Stimulated activated CD8-positive, alpha-beta memory T cell treated with anti-CD3 and anti-CD28 coated beads, Interleukin-2, amount 100 ng/mL, for 48 hours (primary cell): ENCODE measurements at regions not wholly inside any gene's neighbourhood (a gene's known extent, or its start where the extent isn't known, plus 50 kb on each side); places are given as distances from the start of the nearest gene placed in this dataset.
"Not testable (repeated sequence)": the region's sequence is repeated elsewhere in the genome, so short reads cannot be mapped to it uniquely, and the experiment has no call there.

Experiments
- DNase-seq, 2 donors: peaks; one replicate each; pipeline ENCODE4 v3.0.0-alpha.2; 2020; ENCODE audit warnings: low read depth in 2 of 2

DNA sequence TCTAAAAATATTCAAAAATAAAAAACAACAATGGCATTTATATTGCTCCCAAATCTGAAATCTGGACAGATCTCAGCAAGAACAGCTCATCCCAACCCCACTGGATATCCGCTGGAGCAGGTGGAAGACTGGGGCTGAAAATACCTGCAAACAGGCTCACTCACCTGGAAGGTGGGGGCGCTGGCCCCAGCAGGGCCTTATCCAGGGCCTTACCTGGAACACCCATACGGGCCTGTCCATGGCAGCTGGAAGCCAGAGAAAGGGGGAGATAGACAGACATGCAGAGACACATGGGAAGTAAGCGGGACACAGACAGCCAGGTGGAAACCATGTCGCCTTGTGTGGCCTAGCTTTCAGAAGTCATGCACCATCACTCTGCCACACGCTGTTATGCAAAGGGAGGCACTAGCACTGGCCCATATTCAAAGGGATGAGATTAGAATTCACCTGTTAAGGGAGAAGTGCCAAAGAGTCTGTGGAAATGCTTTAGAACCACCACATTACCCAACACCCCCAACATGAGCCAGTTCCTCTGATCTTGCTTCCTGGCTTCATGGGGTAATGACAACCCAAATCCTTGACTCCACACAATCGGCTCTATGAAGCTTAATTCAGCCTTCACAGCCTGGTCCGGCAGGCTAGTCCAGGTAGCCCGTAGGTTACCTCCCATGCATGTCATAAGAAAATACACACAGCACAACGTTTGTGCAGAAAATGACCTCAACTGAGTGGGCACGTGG is 99.0 kb upstream of the CDYL start:
- DNase-seq: no peak

DNA sequence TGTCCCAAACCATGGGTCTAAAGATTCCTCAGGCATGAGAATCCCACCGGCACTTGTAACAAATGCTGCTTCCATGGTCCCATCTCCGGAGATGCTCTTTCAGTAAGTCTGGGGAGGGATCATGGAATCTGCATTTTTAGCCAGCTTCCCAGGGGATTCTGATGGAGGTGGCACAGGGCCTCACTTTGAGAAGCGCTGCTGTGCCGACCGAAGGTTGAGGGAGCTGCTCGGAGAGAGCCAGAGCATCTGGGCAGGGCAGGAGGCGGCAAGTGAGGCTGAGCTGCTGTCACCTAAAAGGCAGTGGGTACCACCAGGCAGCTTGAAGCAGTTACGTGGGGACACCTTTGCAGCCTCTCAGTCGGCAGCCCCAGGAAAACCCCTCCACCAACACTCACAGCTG is 100.2 kb upstream of the CDYL start:
- no peak for DNase-seq

DNA sequence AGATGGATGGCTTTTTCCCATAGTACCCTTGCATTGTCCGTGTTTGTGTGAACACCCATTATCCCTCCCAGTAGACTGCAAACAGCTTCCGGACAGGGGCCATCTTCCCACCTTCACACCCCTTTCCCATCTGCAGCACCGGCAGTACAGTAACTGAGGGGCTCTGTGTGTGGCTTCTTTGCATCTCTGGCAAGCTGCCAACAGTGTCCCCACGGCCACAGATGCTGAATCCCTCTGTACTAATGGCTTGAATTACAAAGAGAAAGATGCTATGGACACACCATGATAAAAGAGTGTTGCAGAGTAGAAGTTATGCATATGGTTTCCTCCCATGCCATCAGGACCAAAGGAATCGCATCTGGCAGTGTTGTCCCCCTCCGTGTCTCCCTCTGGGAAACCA is 101.1 kb upstream of the CDYL start:
- DNase-seq: no peak

DNA sequence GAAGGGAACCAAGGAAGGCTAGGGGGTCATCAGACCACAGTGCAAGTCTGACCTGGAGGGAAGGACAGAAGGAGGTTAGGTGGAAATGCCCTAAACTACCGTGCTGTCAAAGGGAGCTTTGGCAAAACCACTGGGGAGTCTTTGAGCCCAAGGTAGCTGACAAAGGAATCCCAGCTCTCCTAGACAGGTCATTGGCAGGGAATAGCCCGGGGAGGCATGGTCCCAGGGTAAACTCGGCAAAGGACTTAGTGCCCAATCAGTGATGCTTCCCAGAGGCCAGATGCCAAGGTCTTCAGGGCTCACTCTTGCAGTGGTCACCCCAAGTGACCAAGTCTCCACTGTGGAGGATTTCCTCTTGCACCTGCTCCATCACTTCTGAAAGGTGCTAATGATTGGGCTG is 102.3 kb upstream of the CDYL start:
- no peak for DNase-seq

DNA sequence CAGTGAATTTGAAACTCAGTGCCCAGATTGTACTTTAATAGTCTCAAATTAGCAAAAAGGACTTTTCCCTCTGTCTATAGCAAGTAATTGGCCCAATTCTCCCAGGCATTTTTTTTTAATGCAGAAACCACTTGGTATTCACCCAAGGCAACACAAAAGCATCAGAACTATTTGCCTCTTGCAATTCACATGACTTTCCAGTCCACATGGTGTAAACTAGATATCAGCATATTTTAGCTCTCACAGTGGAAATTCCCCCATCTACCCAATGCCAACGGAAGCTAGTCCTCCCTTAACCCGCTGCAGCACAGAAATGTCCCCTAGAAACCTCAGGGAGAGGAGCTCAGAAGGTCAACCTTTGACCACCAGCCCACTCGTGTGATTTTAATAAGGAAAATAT is 103.4 kb upstream of the CDYL start:
- DNase-seq: no peak

DNA sequence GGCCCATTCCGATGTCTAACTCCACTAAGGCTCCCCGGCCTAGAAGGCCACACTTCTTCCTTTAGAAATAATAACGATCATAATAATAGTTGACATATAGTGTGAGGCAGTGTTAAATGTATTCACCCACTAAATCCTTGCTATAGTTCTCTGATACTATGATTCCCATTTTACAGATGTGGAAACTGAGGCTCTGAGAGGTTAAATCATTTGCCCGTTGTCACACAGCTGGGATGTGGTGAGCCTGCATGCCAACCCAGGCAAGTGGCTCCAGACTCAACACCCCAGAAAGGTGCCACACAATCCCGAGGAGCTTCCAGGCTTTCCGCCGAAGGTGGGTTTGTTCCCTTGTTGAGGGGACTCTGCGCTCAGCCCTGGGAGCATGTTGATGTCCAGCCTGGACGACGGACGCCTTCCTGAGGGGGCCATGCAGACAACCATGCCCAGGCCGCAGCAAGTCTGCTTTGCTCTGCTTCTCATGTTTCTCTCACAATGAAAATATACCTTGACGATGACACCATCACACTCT is 104.6 kb upstream of the CDYL start:
- DNase-seq: no peak

DNA sequence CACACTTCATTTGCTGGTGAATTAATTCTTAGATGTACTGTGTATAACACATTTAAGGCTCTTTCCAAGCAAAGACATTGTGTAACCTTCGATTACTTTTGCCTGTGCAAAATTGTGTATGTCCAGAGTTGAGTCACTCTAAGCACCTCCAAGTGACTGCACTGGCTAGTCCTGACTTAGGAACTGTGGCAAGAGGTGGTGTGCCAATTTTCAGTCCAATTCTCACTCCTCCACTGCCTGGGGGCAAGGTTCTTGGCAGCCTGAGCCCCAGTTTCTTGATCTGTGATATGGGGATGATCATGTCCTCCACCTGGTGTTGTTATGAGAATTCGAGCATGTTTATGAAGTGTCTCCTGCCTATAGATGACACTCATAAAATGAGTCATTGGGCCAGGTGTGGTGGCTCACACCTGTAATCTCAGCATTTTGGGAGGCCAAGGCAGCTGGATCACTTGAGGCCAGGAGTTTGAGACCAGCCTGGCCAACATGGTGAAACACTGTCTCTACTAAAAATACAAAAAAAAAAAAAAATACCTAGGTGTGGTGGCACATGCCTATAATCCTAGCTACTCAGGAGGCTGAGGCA is 105.3 kb upstream of the CDYL start:
- DNase-seq: no peak

DNA sequence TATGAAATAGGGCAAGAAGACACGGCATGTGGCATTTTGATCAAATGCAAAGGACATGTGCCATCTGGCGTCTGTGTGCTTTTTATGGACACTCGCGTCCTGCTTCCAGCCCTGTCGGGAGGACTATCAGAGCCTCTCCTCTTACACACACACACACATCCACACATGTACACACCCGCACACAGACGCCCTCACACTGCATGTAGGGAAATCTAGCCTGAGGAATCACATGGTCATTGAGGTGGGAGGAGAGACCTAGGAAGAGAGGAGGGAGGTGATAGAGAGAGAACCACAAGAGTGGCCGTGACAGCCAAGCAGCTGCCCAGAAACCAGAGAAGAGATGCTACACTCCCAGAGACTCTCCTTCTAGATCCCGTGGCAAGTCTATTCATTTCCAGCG is 105.9 kb upstream of the CDYL start:
- no peak for DNase-seq

DNA sequence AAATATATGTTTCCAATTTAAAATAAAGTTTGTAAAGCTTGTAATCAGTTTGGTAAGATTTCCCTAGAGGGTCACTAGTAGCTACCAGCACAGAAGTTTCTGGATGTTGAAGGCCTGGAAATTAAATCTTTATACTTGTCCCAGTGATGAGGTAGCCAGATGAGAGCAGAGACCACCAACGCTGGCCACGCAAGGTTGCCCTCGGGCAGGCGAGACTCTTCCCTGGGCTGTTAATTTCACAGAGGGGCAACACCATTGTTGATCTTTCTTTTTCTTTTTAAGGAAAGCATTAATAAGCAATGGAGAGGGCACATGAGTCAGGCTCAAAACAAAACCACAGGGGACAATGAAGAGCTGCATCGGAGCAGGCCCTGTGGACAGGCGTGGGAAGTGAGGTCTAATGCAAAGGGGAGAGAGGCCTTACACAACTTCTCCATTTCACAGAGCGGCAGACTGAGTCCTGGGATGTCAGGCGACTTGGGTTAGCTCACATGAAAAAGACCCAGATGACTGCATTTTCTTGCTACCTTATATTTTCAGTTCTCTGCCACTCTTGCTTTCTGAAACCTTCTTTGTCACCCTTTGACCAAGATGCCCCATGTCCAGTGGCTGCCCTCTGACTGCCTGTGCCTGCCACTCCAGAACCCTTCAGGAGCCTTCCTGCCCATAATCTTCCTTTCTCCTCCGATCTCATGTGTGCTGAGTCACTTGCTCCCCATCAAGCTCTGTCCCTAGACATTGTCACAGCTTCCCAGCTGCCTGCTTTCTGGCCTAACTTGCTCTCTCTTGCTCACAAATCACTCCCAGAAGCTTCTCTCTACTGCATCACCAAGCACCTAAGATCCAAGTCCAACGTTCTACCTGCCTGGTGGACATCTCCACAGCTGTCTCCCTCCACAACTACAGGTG is 107.7 kb upstream of the CDYL start:
- DNase-seq: no peak

DNA sequence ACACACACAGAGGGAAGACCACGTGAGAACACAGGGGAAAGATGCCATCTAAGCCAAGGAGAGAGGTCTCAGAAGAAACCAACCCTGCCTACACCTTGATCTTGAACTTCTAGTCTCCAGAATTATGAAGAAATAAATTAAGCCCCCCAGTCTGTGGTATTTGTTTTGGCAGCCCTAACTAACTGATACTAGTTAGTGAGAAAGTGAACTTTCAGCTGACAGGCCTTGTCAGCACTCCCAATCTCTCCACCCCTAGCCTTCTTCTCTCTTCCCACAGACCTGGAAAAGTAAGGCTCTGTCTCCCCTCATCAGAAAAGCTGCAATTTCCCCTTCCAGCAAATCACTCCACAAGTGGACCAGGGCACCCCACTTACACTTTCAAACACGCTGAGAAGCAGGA is 108.6 kb upstream of the CDYL start:
- no peak for DNase-seq

DNA sequence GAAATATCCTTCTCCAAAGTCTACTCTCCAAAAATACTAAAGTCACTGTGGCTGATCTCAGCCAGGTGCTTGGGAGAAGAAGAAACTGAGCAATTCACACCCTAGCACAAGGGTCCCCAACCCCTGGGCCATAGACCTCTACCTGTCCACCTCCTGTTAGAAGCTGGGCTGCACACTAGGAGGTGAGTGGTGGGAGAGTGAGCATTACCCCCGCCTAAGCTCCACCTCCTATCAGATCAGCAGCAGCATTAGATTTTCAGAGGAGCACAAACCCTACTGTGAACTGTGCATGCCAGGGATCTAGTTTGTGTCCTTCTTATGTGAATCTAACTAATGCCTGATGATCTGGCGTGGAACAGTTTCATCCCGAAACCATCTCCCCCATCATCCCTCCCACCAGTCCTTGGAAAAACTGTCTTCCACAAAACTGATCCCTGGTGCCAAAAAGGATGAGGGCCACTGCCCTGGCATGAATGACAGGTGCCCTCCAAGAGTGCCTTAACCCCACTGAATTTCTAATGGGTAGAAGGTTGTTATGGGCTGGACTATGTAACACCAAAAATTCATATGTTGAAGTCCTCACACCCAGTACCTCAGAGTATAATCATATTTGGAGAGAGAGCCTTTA is 109.2 kb upstream of the CDYL start:
- DNase-seq: no peak

DNA sequence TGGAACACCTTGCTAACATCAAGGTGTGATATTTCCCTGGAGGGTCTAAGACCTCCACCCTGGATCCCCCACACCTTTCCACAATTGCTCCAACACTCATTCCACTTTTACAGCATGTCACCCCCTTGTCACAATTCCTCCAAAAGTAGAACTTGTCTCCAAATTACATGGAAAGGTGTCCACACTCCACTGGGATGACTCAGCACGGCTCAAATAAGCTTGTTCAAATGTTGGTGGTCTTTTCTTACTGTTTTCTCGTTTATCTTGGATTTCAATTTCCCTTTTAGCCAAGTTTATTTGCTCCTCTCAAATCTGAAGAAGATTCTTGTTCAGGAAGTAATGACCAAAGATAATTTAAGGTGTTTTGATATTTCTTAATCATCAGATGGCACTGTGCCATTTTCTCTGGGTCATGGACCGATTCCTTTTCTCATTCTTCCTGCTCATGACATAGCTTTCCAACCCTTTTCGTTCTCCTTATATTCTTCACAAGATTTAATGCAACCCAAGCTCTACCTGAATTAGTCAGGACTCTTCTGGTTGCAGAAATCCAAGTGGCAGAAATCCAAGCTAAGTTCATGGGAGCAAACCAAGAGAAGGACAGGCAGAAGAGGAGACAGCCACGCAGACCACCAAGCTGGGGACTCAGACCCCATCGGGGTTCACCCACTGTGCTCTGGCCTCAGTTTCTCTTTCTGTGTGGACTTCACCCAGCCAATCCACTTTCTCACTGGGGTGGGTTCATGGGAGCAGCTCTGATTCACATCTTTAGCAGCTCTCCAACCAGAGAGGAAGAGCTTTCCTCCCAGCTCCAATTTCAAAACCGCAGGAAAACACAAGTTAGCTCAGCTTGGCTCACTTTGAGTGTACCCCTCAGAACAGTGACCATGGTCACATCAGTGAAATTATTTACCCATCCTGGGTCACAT is 110.5 kb upstream of the CDYL start:
- DNase-seq: no peak

DNA sequence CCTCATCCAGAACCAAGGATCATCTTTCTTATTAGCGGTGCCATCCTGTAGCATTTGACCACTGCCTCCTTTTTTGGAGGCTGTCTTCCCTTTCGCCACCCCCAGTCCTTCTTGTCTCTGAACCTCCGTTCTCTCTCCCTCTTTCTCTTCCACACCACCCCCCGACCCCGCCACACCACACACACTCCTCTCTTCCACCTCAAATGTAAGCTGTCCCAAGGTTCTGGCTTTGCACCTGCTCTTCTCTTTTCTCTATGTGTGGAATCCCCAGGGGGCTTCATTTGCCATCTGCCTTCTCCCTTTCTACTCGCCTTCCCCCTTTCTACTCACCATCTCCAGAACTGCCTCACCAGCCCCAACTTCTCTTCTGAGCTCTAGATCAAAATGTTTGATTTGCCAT is 111.3 kb upstream of the CDYL start:
- no peak for DNase-seq

DNA sequence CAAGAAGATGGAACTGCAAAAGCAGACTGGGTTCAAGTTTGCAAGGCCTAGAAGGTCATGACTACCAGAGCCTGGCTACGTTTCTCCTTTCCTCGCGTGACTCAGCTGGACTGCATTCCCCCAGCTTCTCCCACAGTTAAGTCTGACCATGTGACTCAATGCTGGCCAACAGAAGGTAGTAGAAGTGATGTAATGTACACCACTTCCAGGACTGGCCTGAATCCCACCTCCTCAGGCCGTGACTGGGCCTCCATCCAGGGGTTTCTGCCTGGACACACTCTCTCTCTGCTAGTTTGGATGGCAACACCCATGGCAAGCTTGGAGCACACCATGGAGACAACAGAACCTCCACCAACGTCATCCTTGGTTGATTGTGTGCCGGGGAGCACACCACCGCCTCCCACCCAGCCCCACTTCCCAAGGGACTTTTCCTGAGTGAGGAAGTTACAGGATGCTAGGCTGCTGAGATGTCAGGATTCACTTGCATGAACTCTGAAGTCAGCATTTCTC is 112.0 kb upstream of the CDYL start:
- DNase-seq: no peak

DNA sequence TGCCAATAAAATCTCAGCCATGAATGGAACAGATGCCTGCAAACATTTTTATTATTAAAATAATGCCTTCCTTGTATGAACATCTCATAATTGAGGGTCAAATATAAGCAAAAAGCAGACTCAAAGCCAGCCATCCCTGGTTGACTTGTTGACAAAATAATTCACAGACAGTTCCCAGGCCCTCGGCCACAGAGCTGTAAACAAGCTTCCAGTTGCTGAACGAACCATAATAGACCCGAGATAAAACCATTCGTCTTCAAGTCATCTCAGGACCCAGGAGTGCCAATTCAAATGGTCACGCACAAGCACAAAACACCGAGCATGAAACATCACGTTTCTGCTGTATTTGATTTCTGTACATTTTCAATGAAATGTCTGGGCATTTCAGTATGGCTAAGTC is 113.3 kb upstream of the CDYL start:
- no peak for DNase-seq

DNA sequence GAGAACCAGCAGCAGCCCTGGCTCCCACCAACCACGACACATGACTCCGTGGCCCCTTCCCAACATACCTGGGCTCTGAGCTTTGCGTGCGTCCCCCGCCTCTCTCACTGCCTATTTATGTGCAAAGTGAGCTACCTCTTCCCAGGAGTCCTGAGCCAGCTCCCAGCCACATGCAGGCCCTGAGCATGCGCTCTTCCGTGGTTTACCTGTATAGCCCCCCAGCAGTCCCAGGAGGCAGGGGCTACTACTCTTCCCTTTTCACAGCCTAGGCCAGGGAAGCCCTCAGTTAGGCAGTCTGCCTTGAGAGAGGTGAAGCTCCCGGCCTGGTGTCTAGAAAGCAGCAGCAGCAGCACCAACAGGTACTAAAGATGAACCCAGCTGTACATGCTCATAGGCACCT is 114.8 kb upstream of the CDYL start:
- DNase-seq: no peak

DNA sequence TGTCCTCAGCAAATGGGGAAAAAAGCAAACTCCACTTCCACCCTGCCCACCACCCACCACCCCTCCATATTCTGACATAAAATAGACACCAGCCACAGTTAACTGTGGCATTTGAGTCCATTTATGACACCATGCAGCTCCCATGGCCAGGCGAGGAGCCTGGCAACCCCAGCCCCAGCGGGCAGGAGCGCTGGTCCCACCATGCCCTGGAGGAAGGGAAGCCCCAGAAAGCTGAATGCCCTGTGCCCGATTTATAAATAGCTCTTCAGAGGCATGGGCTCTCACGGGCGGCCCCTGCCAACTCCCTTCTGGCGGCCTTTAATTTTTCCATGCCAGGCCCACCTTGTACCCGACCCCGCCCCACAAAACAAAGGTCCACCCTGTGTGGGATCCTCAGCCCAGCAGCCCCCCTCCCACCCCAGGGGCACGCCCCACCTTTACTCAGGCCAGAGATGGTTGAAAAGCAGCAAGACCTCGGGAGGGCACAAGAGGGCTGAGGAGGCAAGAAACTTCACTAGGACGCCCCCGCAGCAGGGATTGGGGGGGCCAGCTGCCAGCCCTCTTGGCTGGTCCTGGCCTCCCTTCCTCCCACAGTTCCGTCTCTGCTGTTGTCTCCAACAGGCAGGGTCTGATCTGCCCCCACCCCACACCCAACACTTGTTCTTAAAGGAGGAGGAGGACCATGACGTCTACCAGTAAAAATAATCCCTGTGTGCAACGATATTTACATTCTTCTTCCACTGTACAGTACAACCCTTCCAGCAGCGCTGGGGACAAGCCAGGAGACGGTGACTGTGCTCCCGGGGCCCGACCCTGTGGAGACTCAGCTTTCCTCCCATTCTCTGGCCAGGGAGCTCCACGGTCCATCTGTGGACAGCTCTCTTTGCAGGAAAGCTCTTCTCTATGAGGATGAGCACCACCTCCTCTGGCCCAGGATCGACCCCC is 115.6 kb upstream of the CDYL start:
- no peak for DNase-seq

DNA sequence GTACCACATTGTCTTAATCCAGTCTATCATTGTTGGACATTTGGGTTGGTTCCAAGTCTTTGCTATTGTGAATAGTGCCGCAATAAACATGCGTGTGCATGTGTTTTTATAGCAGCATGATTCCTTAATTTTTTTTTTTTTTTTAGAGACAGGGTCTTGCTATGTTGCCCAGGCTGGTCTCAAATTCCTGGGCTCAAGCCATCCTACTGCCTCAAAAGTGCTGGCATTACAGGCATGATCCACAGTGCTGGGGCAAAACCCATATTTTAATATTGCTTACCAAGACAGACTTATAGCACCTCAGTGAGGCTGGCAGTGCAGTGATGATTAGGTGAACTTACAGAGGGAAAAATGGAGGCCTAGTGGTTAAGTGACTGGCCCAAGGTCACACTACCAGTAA is 116.5 kb upstream of the CDYL start:
- DNase-seq: not testable (repeated sequence)

DNA sequence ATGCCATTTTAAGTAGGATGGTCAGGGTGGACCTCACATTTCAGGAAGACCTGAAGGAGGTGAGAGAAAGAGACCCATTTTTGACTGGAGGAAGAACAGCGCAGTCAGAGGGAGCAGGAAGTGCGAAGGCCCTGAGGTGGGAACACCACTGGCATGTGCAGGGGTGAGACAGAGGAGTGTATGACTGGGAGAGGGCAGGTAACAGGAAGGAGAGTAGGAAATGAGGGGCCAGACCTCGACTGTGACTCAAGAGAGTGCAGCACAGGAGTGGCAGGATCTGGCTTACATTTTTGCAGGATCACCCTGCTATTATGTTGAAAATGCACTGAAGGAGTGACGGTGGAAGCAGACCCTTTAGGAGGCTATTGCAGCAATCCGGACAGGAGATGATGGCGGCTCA is 117.7 kb upstream of the CDYL start:
- no peak for DNase-seq

DNA sequence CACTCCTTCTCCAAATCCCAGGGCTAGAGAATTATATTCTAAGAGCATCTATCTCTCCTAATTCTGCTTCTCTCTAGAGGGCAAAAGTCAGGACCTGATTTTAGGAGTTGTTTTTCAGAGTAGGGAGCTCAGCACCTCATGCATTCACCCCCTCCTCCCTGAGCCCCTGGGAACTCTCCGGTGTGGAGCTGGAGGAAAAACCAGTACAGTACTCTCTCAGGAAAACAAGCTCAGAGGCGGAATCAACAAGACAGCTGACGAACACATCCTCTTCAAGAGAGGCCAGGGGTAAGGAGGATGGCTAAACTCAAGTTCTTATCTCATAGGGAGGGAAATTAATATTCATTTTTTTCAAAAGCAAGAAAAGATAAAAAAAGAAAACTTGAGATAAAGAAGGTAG is 120.1 kb upstream of the CDYL start:
- no peak for DNase-seq
